GM21515 (cell line): ENCODE measurements at regions not wholly inside any gene's neighbourhood (a gene's known extent, or its start where the extent isn't known, plus 50 kb on each side); places are given as distances from the start of the nearest gene placed in this dataset.
"Not testable (repeated sequence)": the region's sequence is repeated elsewhere in the genome, so short reads cannot be mapped to it uniquely, and the experiment has no call there.

ENCODE experiments used
- ATAC-seq: cut with Tn5 transposase; IDR thresholded peaks from one replicate; pipeline ENCODE4 v1.9.1; 2021; ENCODE audit not compliant: unreplicated experiment

GRCh38 chr2:215722986-215723630, 287.2 kb upstream of the FN1 start:
- ATAC-seq, result no peak

GRCh38 chr2:215722125-215722524, 286.3 kb upstream of the FN1 start:
- no peak for ATAC-seq

- ATAC-seq, result not testable (repeated sequence)
Measured at GRCh38 chr2:215721515-215721914, 285.6 kb upstream of the FN1 start.

GRCh38 chr2:215718890-215719289, 283.0 kb upstream of the FN1 start:
- ATAC-seq, result no peak

- no peak for ATAC-seq
Measured at GRCh38 chr2:215718436-215718835, 282.6 kb upstream of the FN1 start.

GRCh38 chr2:215717501-215718381, 281.9 kb upstream of the FN1 start:
- ATAC-seq, result no peak

- ATAC-seq, result no peak
Measured at GRCh38 chr2:215716956-215717355, 281.1 kb upstream of the FN1 start.

GRCh38 chr2:215712871-215713790, 277.3 kb upstream of the FN1 start:
- no peak for ATAC-seq

GRCh38 chr2:215712219-215712868, 276.5 kb upstream of the FN1 start:
- no peak for ATAC-seq

GRCh38 chr2:215711471-215712034, 275.7 kb upstream of the FN1 start:
- no peak for ATAC-seq

GRCh38 chr2:215707608-215708007, 271.7 kb upstream of the FN1 start:
- no peak for ATAC-seq

- no peak for ATAC-seq
Measured at GRCh38 chr2:215705771-215706361, 270.0 kb upstream of the FN1 start.

- ATAC-seq, result no peak
Measured at GRCh38 chr2:215705281-215705680, 269.4 kb upstream of the FN1 start.

- no peak for ATAC-seq
Measured at GRCh38 chr2:215702116-215702902, 266.4 kb upstream of the FN1 start.

GRCh38 chr2:215699700-215700538, 264.1 kb upstream of the FN1 start:
- no peak for ATAC-seq

- no peak for ATAC-seq
Measured at GRCh38 chr2:215699018-215699417, 263.1 kb upstream of the FN1 start.

- no peak for ATAC-seq
Measured at GRCh38 chr2:215698566-215698965, 262.7 kb upstream of the FN1 start.

GRCh38 chr2:215697496-215697895, 261.6 kb upstream of the FN1 start:
- no peak for ATAC-seq
